Muscle of back (tissue), 3 donors: ENCODE measurements at regions not wholly inside any gene's neighbourhood (a gene's known extent, or its start where the extent isn't known, plus 50 kb on each side); places are given as distances from the start of the nearest gene placed in this dataset.

Experiments used
- DNase-seq, 3 donors: peaks; one replicate each; pipeline versions ENCODE4 v3.0.0 to v3.0.0-alpha.2; 2013

DNA sequence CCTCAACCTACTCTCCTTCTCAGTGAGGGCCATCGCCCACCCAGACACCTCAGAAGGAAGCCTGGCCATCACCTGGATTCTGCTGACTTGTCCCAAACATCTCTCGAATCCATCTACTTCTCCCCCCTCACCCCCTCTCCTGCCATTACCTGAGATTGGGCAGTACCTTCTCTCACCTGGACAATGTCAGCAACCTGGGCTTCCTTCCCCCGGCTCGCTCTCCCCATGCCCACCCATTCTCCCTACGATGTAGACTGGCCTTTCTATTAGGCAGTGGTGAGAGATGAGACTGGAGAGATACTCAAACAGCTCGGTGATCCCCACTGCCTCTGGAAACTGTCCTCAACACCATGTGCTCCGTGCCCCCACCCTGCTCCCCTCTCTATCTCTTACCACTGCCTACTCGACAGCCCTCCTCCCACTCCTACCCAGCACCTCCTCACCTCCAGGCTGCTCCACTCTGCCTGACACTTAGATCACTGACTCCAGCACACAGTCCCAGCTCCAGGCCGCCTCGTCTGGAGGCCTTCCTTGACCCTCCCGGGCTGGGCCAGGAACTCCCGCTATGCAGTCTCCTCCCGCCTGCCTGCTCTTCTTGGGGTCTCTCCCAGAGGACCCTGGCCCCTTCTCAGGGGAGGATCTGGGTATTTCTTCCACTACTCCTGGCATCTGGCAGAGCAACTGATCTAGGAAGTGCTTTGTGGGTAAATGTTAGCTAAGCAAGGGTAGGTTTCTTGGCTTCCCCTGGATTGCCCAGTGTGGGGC, 235.8 kb upstream of the NLRP1 start:
- no peak for DNase-seq

DNA sequence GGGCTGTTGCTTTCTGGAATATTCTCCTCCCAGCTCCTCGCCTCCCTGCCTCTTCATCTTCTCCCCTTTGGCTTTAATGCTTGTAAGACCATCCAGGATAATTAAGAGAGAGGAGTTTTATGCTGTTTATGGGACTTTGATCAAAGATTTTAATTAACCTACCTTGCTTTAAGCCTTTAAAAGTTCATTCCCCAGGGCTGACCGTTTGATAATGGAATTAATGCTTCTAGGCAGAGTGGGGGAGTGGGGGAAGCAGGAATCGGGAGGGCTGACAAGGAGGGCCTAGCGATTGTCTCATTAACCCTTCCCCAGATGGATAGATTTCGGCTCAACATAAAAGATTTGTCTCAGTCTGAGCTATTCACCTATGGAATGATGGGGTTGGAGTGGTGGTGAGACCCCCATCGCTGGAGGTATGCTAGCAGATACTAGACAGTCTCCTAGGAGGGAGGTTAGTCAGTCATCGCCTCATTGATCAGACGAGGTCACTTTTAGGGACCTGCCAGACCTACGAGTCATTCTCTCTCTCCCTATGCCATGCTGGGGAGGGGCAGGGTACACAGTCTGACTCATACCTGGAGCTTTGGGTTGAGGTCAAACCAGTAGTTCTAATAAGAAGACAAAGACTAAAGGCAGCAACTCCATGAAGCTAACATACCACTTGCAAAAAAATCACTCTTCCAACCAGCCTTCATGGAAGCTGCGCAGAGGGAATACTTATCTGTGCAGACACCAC, 236.6 kb upstream of the NLRP1 start:
- DNase-seq, result peak in 1 of 3 donors; percentile 21

DNA sequence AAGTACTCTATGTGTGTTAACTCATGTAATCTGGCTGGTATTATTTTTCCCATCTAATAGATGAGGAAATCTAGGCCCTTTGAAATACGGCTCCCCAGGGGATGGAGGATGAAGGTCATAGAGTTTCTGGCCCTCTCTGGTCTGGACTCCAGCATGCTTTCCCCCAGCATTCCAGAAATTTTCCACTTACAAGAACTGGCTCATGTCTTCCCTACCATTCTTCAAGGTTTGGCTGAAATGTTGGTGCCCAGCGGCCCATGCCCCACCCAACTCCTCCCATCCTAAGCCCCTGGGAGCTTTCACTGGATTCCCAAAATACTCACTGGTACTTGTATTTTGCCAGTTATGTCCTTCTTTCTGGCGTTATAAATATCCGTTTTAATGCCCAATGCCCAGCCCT, 237.5 kb upstream of the NLRP1 start:
- no peak for DNase-seq

DNA sequence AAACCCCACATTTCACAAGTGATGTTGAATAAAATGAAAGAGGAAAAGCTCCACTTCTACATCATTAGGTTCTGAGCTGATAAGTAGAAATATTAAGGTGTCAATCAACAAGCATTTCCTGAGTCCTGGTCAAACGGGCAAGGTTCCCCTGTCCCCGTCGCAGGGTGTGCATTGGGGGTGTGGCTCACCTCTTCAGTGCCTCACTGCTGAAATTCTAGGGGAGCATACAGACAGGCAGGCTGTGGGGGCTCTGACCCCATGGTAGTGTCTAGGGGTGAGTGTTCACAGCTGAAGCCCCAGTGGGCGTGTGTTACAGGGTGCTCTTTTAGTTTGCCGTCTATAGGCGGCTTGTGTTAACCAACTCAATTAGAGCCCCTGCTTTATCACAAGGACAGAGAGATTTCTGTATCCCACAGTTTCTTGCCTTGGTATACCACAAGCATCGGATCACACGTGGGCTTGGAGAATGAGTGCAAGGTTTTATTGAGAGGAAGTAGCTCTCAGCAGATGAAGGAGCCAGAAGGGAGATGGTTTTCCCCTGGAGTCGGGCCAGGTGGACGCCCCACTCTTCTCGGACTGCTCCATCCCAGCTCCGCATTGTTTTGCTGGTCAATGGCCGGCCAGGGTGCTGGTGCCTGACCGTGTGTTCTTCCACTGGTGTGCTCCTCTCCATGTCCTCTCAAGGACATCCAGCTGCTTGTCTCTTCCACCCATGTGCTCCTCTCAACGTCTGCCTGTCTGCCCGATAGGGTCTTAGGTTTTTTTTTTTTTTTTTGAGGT, 238.2 kb upstream of the NLRP1 start:
- no peak for DNase-seq

DNA sequence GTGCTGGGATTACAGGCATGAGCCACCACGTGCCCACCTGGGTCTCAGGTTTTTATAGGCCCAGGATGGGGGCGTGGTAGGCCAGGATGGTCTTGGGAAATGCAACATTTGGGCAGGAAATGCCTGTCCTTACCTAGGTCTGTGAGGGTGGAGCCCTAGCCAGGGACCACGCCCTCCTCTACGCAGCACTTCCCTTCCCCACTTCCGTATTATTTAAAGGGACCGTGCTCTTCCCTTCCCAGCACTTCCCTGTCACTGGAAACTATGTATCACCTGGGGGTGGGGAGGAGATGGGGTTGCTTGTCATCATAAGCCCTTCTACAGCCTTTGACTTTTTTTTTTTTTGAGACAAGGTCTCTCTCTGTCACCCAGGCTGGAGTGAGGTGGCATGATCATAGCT, 238.9 kb upstream of the NLRP1 start:
- DNase-seq, result no peak

DNA sequence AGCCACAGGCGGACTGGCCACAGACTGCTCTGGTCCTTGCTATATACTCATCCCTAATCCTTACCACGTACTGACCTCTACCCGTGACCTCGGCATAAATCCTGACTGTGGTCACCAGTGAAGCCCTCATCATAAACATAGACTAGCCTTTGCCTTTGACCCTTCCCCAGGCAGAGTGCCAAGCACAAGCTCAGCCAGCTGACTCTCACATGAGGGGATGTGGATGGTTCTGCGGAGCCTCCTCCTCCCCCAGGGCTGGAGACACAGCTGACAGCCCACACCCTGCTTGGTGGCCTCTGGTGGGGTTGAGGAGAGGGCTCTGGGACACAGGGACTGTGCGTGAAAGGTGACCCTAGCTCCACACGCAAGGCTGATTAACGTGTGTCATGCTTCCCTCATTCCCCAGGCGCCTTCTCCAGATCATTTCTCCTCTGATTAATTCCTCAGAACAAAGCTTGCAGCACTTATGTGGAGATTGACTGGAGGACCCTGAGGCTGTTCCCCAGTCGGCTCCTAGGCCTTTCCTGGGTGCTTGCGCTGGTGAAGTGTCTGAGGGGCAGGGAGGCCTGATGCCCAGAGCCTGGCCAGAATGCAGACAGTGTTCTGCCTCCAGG, 241.5 kb upstream of the NLRP1 start:
- peak in 2 of 3 donors; percentile 20 to 36 for DNase-seq

DNA sequence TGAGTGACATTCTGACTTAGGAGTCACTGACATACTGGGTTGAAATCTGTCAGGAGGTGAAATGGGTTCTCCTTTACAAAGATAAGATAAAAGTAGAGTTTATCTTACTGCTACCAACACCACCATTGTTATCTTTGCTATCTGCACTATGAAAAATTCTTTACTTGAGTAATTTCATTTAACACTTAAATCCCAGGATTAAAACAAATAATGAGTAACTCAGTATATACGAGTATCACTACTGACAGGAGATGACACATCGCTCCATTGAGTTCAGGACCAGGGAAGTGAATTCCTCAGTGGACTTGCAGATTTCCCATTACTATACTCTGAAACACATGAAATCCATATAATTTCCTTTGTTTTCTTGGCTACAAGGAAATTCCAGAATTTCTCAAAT, 242.1 kb upstream of the NLRP1 start:
- no peak for DNase-seq

DNA sequence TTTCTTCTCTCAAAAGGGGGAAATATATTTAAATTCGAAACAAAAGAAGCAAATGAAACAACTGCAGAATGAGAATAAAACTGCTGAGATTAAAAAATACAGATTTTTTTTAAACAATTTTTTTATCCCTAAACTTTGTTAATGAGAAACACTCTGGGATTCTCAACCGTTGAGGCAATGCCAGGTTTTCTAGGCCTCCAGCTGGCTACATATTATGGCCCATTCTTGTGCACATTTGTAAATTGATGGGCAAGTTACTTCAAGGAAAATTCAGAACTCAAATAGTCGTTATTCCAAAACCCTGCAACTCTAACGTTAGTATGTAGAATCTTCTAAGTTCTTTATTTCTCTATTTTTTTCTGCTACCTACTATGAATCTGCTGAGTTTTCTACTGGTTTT, 239.3 kb upstream of the WSCD1 start:
- no peak for DNase-seq

DNA sequence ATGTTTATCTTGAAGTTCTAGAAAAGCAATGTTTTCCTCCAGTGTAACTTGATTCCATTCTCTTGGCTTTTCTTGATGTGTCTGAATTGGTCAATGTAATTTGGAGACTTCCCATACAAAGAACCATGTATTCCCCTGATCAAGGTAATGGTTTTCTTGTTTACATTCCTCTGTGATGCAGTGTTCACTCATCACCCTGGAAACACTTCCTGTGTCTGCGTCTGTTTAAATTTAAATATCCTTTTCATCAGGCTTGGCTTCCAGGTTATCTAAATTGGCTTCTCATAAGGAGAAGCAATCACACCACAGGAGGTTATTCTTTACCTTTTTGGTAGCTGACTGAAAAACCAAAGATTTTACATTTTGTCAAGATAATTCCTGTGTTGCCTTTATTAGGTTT, 237.3 kb upstream of the WSCD1 start:
- DNase-seq, result peak in 2 of 3 donors; percentile 17 to 20

DNA sequence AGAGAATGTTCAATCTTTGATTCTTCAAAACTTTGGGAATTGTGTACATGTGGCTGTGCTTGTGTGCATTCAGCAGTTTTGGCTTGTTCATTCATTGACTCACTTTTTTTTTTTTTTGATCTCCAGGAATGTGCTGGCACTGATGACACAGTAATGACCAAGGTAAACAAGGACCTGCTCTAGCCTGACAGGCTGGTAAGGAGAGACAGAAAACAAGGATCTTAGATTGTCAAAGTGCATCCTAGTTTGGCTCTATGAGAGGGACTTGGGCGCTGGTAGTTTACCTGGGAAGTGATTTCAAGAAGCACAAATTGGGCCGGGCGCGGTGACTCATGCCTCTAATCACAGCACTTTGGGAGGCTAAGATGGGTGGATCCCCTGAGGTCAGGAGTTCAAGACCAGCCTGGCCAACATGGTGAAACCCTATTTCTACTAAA, 233.1 kb upstream of the WSCD1 start:
- no peak for DNase-seq

DNA sequence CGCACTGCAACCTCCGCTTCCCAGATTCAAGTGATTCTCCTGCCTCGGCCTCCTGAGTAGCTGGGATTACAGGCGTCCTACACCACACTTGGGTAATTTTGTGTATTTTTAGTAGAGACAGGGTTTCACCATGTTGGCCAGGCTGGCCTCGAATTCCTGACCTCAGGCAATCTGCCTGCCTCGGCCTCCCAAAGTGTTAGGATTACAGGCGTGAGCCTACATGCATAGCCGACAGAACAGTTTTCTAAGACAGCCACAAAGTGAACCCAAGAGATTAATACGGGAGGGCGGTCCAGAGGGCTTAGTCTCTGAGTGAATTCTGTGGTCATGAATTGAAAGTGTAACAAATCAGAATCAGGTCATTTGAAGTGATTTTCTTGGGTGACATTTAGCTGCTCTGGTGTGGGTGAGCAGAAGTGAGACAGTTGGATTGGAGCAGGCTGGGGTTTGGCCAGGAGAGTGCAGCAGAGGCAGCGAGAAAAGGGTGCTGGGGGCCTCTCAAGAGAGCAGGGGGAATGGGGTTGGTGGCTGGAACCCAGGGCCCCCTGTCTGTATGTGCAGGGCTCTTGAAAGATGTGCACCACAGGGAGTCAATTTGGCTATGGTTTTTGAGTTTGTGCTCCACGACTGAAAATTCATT, 231.4 kb upstream of the WSCD1 start:
- DNase-seq, result no peak

DNA sequence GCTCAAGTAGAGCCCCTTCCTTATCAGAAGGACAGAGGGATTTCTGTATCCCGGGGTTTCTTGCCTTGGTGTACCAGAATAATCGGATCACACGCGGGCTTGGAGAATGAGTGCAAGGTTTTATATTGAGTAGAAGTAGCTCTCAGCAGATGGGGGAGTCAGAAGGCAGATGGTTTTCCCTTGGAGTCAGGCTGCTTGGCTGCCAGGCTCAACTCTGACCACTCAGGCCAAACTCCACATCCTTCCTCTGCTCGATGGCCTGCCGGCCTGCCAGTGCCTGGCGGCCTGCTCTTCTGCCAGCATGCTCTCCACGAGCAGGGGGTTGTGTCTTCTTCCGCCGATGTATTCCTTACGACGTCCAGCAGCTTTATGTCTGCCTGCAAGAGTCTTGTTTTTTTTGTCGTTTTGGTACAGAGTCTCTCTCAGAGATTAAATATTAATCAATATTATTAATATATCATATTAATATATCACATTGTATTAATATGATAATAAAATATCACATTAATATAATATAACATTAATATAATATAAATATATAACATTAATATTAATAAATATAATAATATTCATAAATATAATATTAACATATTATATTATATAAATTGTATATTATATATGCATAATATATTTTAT, 229.2 kb upstream of the WSCD1 start:
- no peak for DNase-seq

DNA sequence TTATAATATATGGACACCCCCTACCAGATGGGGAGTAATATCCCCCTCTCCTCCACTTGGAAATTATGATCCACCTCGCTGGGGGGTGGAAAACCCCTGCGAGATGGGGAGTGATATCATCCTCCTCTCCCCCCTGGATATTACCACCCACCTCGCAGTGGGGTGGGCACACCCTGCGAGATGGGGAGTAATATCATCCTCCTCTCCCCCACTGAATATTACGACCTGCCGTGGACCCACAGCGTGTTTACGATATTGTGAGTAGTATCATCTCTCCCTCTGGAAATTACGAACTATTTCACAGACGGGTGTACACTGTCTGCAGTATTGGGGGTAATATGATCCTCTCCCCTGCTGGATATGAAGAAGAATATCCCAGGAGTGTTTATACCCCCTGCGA, 228.3 kb upstream of the WSCD1 start:
- no peak for DNase-seq

DNA sequence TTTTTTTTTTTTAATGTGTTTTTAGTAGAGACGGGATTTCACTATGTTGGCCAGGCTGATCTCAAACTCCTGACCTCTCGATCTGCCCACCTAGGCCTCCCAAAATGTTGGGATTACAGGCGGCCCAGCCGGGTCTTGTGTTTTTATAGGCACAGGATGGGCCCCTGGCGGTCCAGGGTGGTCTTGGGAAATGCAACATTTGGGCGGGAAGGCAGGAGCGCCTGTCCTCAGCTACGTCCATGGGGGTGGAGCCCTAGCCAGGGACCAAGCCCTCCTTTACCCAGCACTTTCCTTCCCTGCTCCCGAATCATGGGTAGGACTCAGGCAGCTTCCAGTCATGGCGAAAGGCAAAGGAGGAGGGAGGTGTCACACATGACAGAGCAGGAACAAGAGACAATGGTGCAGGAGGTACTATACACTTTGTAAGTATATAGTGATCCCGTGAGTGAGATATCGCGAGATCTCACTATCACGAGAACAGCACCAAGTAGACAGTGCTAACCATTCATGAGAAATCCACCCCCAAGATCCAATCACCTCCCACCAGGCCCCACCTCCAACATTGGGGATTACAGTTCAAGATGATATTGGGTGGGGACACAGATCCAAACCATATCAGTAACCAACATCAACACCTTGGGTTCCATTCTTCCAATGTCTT, 226.7 kb upstream of the WSCD1 start:
- no peak for DNase-seq

DNA sequence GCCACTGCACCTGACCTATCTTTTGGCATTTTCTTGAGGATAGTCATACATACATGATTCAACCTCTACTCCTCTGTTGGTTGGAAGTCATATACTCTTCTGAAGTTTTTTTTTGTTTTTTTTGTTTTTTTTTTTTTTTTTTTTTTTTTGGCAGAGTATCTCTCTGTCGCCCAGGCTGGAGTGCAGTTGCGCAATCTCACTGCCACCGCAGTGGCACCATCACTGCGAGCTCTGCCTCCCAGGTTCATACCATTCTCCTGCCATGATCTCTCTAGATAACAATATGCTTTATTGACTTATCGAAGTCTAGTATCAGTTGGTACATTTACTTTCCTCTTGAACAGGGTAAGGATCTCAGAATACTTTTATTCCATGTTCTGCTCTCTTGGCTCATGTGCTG, 224.2 kb upstream of the WSCD1 start:
- DNase-seq, result no peak

DNA sequence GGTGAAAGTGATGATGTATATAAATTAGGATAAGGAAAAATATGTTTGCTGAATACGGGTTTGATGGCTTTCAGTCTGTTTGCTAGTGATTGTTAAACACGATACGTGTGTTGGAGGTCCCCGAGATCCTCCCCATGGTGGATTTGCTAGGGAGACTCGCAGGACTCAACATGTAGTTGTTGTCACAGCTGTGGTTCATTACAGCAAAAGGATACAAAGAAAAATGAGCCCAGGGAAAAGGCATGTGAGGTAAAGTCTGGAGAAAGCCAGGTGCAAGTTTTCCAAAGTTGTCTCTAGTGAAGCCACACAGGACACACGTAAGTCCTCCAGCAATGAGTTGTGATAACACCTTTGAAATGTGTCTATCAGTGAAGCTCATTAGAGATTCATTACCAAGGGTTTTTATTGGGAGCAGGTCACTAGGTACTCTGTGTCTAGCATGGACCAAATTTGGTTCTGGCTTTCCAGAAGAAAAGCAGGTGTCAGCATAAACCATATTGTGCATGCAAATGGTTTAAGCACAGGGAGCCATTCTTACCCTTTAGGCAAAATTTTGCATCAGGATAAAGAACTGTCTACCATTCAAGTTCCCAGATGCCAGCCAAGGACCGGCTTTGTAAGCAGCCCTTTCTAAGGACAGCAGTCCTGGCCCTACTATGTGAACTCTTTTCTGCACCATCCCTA, 215.2 kb upstream of the WSCD1 start:
- no peak for DNase-seq

DNA sequence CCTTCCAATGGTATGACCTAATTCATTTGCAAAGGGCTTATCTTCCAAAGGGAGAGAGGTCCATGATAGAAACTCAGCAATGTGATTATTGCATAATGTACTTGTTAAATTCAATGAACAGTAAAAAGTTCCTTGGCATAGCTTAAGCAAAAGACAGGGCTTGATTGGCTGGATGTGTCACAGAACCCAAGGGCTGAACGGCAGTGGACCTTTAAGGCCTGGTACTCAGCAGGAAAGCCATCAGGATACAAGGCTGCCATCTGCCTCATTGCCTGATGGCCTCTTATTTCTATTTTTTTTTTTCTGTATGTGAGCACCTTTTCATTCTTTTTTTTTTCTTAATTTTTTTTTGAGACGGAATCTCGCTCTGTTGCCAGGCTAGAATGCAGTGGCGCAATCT, 208.9 kb upstream of the WSCD1 start:
- DNase-seq, result no peak

DNA sequence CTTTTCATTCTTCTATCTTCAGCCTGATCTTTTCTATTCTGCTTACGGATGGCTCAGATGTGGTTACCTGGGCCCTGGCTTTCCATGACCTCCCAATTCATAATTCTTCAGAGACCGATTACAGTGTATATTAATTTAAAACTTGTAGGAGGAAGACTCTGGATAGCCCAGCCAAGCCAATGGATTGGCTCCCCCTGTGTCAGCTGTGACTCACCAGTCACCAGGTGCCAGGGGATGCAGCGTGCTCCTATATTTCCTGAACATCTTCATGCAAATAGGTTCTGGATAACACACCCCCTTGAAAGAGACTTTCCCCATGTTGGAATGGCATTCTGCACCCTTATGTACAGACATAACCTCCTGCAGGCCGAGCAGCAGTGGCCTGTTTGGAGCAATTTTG, 208.3 kb upstream of the WSCD1 start:
- no peak for DNase-seq

DNA sequence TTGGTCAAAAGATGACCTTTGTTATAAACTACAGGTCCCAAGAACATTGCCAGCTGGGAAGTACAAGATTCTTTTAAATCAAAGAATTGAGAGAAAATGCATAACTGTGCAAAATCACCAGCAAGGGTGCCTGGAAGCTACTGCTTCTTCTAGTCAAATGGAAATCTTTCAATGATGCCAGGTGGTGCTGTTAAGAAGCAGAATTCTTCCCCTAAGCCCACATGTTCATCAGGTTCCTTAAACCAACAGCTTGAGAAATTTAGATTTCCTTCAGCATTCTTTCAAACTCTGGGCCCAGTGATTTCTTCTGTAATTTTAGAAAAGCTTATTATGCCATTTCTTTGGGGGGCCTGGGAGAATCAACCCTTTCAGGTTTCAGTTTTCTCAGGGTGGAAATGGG, 207.8 kb upstream of the WSCD1 start:
- DNase-seq, result no peak
